GM19468 (cell line): ENCODE measurements at regions not wholly inside any gene's neighbourhood (a gene's known extent, or its start where the extent isn't known, plus 50 kb on each side); places are given as distances from the start of the nearest gene placed in this dataset.

Source experiments
- ATAC-seq: cut with Tn5 transposase; IDR thresholded peaks from one replicate; pipeline ENCODE4 v1.9.1; 2021; ENCODE audit warnings: mild to moderate bottlenecking, moderate library complexity, moderate number of reproducible peaks; ENCODE audit not compliant: unreplicated experiment; ENCODE audit errors: extremely low read depth

- ATAC-seq, result no peak
Measured at GRCh38 chr10:33681595-33681994, 347.1 kb upstream of the NRP1 start.

GRCh38 chr10:33680036-33680435 is 345.6 kb upstream of the NRP1 start:
- no peak for ATAC-seq

GRCh38 chr10:33676606-33677339 is 342.3 kb upstream of the NRP1 start:
- ATAC-seq, result no peak

GRCh38 chr10:33674986-33675599 is 340.6 kb upstream of the NRP1 start:
- no peak for ATAC-seq

- no peak for ATAC-seq
Measured at GRCh38 chr10:33674491-33674890, 340.0 kb upstream of the NRP1 start.

- ATAC-seq, result no peak
Measured at GRCh38 chr10:33673839-33674415, 339.5 kb upstream of the NRP1 start.

GRCh38 chr10:33669904-33670303 is 335.4 kb upstream of the NRP1 start:
- ATAC-seq, result no peak

- ATAC-seq, result no peak
Measured at GRCh38 chr10:33666686-33667480, 332.4 kb upstream of the NRP1 start.

GRCh38 chr10:33665501-33665900 is 331.0 kb upstream of the NRP1 start:
- ATAC-seq, result no peak

- no peak for ATAC-seq
Measured at GRCh38 chr10:33664070-33664469, 329.6 kb upstream of the NRP1 start.

- no peak for ATAC-seq
Measured at GRCh38 chr10:33661580-33662336, 327.3 kb upstream of the NRP1 start.

- no peak for ATAC-seq
Measured at GRCh38 chr10:33660329-33660728, 325.9 kb upstream of the NRP1 start.

- no peak for ATAC-seq
Measured at GRCh38 chr10:33657913-33658312, 323.4 kb upstream of the NRP1 start.

GRCh38 chr10:33657154-33657908 is 322.9 kb upstream of the NRP1 start:
- no peak for ATAC-seq

GRCh38 chr10:33655921-33656320 is 321.5 kb upstream of the NRP1 start:
- ATAC-seq, result no peak

- no peak for ATAC-seq
Measured at GRCh38 chr10:33655165-33655815, 320.8 kb upstream of the NRP1 start.

- no peak for ATAC-seq
Measured at GRCh38 chr10:33653584-33654367, 319.3 kb upstream of the NRP1 start.

- ATAC-seq, result no peak
Measured at GRCh38 chr10:33652870-33653269, 318.4 kb upstream of the NRP1 start.
